Common myeloid progenitor, CD34-positive (primary cell): ENCODE measurements at regions not wholly inside any gene's neighbourhood (a gene's known extent, or its start where the extent isn't known, plus 50 kb on each side); places are given as distances from the start of the nearest gene placed in this dataset.

ENCODE experiments used
- CTCF ChIA-PET: fragments of 350-600 bp; sonication (Branson Sonifier 250); formaldehyde crosslinking; loops from one replicate; lab custom pipeline; 2021; ENCODE audit warnings: antibody characterized with exemption; lab: Charles Lee
- POLR2A ChIA-PET: fragments of 350-600 bp; sonication (Branson Sonifier 250); formaldehyde crosslinking; loops from one replicate; lab custom pipeline; 2021; ENCODE audit warnings: antibody characterized with exemption; lab: Charles Lee
- DNase-seq, 3 donors: peaks; one replicate each; pipeline versions ENCODE4 v3.0.0 to v3.0.0-alpha.2; 2013
- H3K27ac ChIP-seq, 2 experiments: 1 replicate in 1 of 2; 2 replicates in 1 of 2; pipeline ENCODE4 v1.7.0; 2013; ENCODE audit warnings: inconsistent platforms in 2 of 2, low read length in 2 of 2, mild to moderate bottlenecking in 2 of 2, low read depth in 1 of 2, moderate library complexity in 1 of 2; ENCODE audit not compliant: severe bottlenecking in 2 of 2, insufficient read depth in 1 of 2, poor library complexity in 1 of 2
- H3K27me3 ChIP-seq, 5 experiments: replicated peaks in 2 of 5; 1 replicate in 3 of 5; 2 replicates in 2 of 5; pipeline versions ENCODE4 v1.6.1 to v1.7.0; 2013; ENCODE audit warnings: low read length in 4 of 5, mild to moderate bottlenecking in 2 of 5, moderate library complexity in 2 of 5, inconsistent platforms in 1 of 5; ENCODE audit not compliant: insufficient read depth in 5 of 5, control insufficient read depth in 4 of 5
- H3K36me3 ChIP-seq, 4 experiments: 1 replicate in 2 of 4; 2 replicates in 2 of 4; pipeline versions ENCODE4 v1.6.1 to v1.7.0; 2013; ENCODE audit warnings: low read length in 3 of 4, control low read depth in 1 of 4, mild to moderate bottlenecking in 1 of 4; ENCODE audit not compliant: control insufficient read depth in 4 of 4, insufficient read depth in 4 of 4
- H3K4me1 ChIP-seq, 4 experiments: 1 replicate in 3 of 4; 2 replicates in 1 of 4; pipeline versions ENCODE4 v1.6.1 to v1.7.1; 2013; ENCODE audit warnings: low read length in 3 of 4, mild to moderate bottlenecking in 3 of 4, control low read depth in 1 of 4, inconsistent platforms in 1 of 4, moderate library complexity in 1 of 4; ENCODE audit not compliant: control insufficient read depth in 4 of 4, insufficient read depth in 4 of 4; ENCODE audit errors: control extremely low read depth in 1 of 4
- H3K4me3 ChIP-seq, 7 experiments: 1 replicate in 4 of 7; 2 replicates in 3 of 7; pipeline versions ENCODE4 v1.5.1 to v1.7.0; 2013; ENCODE audit warnings: mild to moderate bottlenecking in 7 of 7, low read length in 6 of 7, moderate library complexity in 6 of 7, inconsistent platforms in 2 of 7, low read depth in 2 of 7, control low read depth in 1 of 7; ENCODE audit not compliant: insufficient read depth in 4 of 7, control insufficient read depth in 1 of 7; ENCODE audit errors: extremely low read depth in 1 of 7
- H3K9me3 ChIP-seq, 5 experiments: 1 replicate in 4 of 5; 2 replicates in 1 of 5; pipeline versions ENCODE4 v1.6.1 to v1.7.1; 2013; ENCODE audit warnings: low read length in 4 of 5, mild to moderate bottlenecking in 2 of 5, inconsistent platforms in 1 of 5, low read depth in 1 of 5, moderate library complexity in 1 of 5; ENCODE audit not compliant: control insufficient read depth in 4 of 5, insufficient read depth in 2 of 5; ENCODE audit errors: control extremely low read depth in 1 of 5
- WGBS: methylation state at CpG from one replicate; pipeline ENCODE4 v1.1.5; 2013; ENCODE audit not compliant: insufficient coverage; 5-methylcytosine and 5-hydroxymethylcytosine counted together

- ChIA-PET POLR2A (no interaction called here), CTCF (no interaction called here)
- Histone ChIP-seq H3K4me1 (no peaks in the 10 kb centered on the region), H3K36me3 (no peaks in the 10 kb centered on the region), H3K9me3 (peaks cover 0 to 58% (median 54%) of the 10 kb centered on the region in 5 experiments), H3K27me3 (no peaks in the 10 kb centered on the region), H3K4me3 (no peak overlapping the region), H3K27ac (no peak overlapping the region)
- no peak for DNase-seq
- 76% methylated on average over 10 of the region's 12 CpGs for WGBS
These were observed 266.7 kb downstream of the ALG10 start for GRCh38 chr12:34288963-34289345.

DNA sequence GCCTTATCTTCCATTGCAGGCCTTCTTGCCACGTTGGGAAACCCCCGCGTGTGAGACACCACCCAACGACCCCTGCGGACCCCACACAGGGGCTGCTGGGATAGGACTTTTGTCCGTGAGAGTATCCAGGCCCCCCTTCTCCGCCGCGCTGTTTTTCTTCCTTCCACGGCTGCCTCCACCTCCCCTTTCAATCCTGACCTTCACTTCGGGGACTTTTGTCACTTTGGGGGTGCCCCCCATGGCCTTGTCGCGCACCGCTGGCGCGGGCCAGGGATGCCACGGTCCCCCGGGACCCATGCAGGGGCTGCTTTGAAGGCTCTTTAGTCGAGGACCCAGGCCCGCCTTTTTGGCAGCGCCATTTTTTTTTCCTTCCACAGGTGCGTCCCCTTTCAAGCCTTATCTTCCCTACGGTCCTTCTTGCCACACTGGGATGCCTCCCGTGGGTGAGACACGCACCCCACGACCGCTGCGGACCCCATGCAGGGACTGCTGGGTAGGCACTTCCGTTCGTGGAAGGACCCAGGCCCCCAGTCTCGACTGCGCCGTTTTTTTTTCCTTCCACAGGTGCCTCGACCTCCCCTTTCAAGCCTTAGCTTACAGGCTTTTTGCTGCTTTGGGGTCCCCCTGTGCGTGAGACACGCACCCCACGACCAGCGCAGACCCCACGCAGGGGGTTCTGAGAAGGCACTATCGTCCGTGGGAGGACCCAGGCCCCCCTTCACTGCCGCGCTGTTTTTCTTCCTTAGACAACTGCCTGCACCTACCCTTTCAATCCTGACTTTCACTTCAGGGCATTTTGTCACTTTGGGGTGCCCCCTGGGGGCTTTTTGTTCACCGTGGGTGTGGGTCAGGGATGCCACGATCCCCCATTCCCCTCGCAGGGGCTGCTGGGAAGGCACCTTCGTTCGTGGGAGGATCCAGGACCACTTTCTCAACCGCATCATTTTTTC lies 267.4 kb downstream of the ALG10 start:
- Histone ChIP-seq H3K4me3 (no peak overlapping the region), H3K36me3 (no peaks in the 10 kb centered on the region), H3K9me3 (peaks cover 0 to 65% (median 61%) of the 10 kb centered on the region in 5 experiments), H3K27ac (no peak overlapping the region), H3K4me1 (no peaks in the 10 kb centered on the region), H3K27me3 (no peaks in the 10 kb centered on the region)
- WGBS: 64% methylated on average over 48 of the region's 49 CpGs
- POLR2A ChIA-PET: no interaction called here
- DNase-seq: no peak
- CTCF ChIA-PET: no interaction called here

GRCh38 chr12:34290381-34290995 lies 268.2 kb downstream of the ALG10 start:
- 79% methylated on average over 22 of the region's 27 CpGs for WGBS
- POLR2A ChIA-PET: no interaction called here

DNA sequence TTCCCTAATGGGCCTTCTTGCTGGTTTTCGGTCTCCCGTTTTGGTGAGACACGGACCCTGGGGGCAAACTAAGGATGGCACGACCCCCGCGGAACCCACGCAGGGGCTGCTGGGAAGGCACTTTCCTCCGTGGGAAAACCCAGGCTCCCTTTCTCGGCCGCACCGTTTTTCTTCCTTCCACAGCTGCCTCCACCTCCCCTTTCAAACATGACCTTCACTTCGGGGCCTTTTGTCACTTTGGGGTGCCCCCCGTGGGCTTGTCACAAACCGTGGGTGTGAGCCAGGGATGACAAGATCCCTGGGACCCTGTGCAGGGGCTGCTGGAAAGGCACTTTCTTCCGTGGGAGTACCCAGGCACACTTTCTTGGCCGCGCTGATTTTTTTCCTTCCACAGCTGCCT lies 268.7 kb downstream of the ALG10 start:
- Histone ChIP-seq H3K36me3 (no peaks in the 10 kb centered on the region), H3K4me1 (no peaks in the 10 kb centered on the region), H3K9me3 (peaks cover 0 to 78% (median 69%) of the 10 kb centered on the region in 5 experiments), H3K27me3 (no peaks in the 10 kb centered on the region), H3K4me3 (no peak overlapping the region), H3K27ac (no peak overlapping the region)
- DNase-seq: no peak
- CTCF ChIA-PET: no interaction called here
- WGBS: 80% methylated on average over 16 of the region's 17 CpGs
- POLR2A ChIA-PET: no interaction called here

More at GRCh38 chr12:34290381-34290995, 268.2 kb downstream of the ALG10 start:
- Histone ChIP-seq H3K27ac (no peak overlapping the region), H3K9me3 (peaks cover 0 to 73% (median 65%) of the 10 kb centered on the region in 5 experiments), H3K4me3 (no peak overlapping the region), H3K27me3 (no peaks in the 10 kb centered on the region), H3K4me1 (no peaks in the 10 kb centered on the region), H3K36me3 (no peaks in the 10 kb centered on the region)
- CTCF ChIA-PET: no interaction called here
- DNase-seq: no peak

GRCh38 chr12:34291426-34291901 lies 269.2 kb downstream of the ALG10 start:
- Histone ChIP-seq H3K9me3 (peaks cover 0 to 78% (median 68%) of the 10 kb centered on the region in 5 experiments), H3K4me1 (no peaks in the 10 kb centered on the region), H3K36me3 (no peaks in the 10 kb centered on the region), H3K27ac (no peak overlapping the region), H3K4me3 (no peak overlapping the region), H3K27me3 (no peaks in the 10 kb centered on the region)
- DNase-seq: no peak
- ChIA-PET CTCF (no interaction called here), POLR2A (no interaction called here)
- 75% methylated on average over 19 of the region's 19 CpGs for WGBS

- H3K4me3 ChIP-seq: no peak overlapping the region
- no peaks in the 10 kb centered on the region for H3K4me1 ChIP-seq
- DNase-seq: no peak
- WGBS: 64% methylated on average over 32 of the region's 34 CpGs
- no peak overlapping the region for H3K27ac ChIP-seq
- no peaks in the 10 kb centered on the region for H3K27me3 ChIP-seq
- ChIA-PET POLR2A (no interaction called here), CTCF (no interaction called here)
- H3K36me3 ChIP-seq: no peaks in the 10 kb centered on the region
- H3K9me3 ChIP-seq: peaks cover 0 to 69% (median 65%) of the 10 kb centered on the region in 5 experiments
These were observed 270.7 kb downstream of the ALG10 start for GRCh38 chr12:34292736-34293625.
